GM23338 (cell line): ENCODE measurements at regions not wholly inside any gene's neighbourhood (a gene's known extent, or its start where the extent isn't known, plus 50 kb on each side); places are given as distances from the start of the nearest gene placed in this dataset.

Source experiments
- ATAC-seq: fragments of 200-7000 bp; cut with Tn5 transposase; 3 replicates; pipeline ENCODE4 v1.9.1; 2020
- DNase-seq: peaks from one replicate; pipeline ENCODE4 v3.0.0-alpha.2; 2015; ENCODE audit warnings: low spot score
- H2AFZ ChIP-seq: fragments of 200-600 bp; sonication (generic); 2 replicates; pipeline ENCODE4 v1.8.0; 2016; ENCODE audit warnings: antibody characterized with exemption, mild to moderate bottlenecking, moderate library complexity
- H3F3A ChIP-seq: fragments of 200-600 bp; sonication (generic); replicated peaks from 2 replicates; pipeline ENCODE4 v1.8.0; 2017; ENCODE audit warnings: antibody characterized with exemption, mixed run types, low read depth
- H3K27ac ChIP-seq: fragments of 200-600 bp; sonication (generic); 2 replicates; pipeline ENCODE4 v1.6.1; 2016; ENCODE audit warnings: low read depth
- H3K27me3 ChIP-seq: fragments of 200-600 bp; sonication (generic); 2 replicates; pipeline ENCODE4 v1.8.0; 2016; ENCODE audit warnings: mild to moderate bottlenecking, mixed run types, moderate library complexity; ENCODE audit not compliant: insufficient read depth
- H3K36me3 ChIP-seq: fragments of 200-600 bp; sonication (generic); 2 replicates; pipeline ENCODE4 v1.8.0; 2016; ENCODE audit warnings: mild to moderate bottlenecking; ENCODE audit not compliant: insufficient read depth
- H3K4me1 ChIP-seq: fragments of 200-600 bp; sonication (generic); 2 replicates; pipeline ENCODE4 v1.8.0; 2016; ENCODE audit warnings: mild to moderate bottlenecking, moderate library complexity; ENCODE audit not compliant: insufficient read depth
- H3K4me2 ChIP-seq: fragments of 200-600 bp; sonication (generic); 2 replicates; pipeline ENCODE4 v1.7.1; 2017; ENCODE audit warnings: mixed run types
- H3K4me3 ChIP-seq: fragments of 200-600 bp; sonication (generic); 2 replicates; pipeline ENCODE4 v1.6.1; 2016; ENCODE audit warnings: mixed run types
- H3K79me2 ChIP-seq: fragments of 200-600 bp; sonication (generic); replicated peaks from 2 replicates; pipeline ENCODE4 v1.8.0; 2017; ENCODE audit warnings: mild to moderate bottlenecking; ENCODE audit not compliant: insufficient read depth
- H3K9me2 ChIP-seq: fragments of 200-600 bp; sonication (generic); 2 replicates; pipeline ENCODE4 v1.8.0; 2017; ENCODE audit not compliant: insufficient read depth
- H4K20me1 ChIP-seq: fragments of 200-600 bp; sonication (generic); replicated peaks from 2 replicates; pipeline ENCODE4 v1.8.0; 2017; ENCODE audit warnings: mild to moderate bottlenecking; ENCODE audit not compliant: insufficient read depth
- H3K27ac Mint-ChIP-seq: 2 replicates; pipeline ENCODE4 v1.8.0; 2020; ENCODE audit warnings: inconsistent platforms, mild to moderate bottlenecking, moderate library complexity, mixed read lengths
- H3K27me3 Mint-ChIP-seq: 3 replicates; pipeline ENCODE4 v1.8.0; 2022; ENCODE audit warnings: low read depth, mild to moderate bottlenecking, moderate library complexity, mixed read lengths, inconsistent platforms; ENCODE audit not compliant: insufficient read depth, poor library complexity
- H3K36me3 Mint-ChIP-seq: 3 replicates; pipeline ENCODE4 v1.8.0; 2021; ENCODE audit warnings: low read depth, mild to moderate bottlenecking, inconsistent platforms, moderate library complexity, mixed read lengths
- H3K4me1 Mint-ChIP-seq: 3 replicates; pipeline ENCODE4 v1.8.0; 2020; ENCODE audit warnings: mild to moderate bottlenecking, inconsistent platforms, mixed read lengths
- H3K4me3 Mint-ChIP-seq: 3 replicates; pipeline ENCODE4 v1.8.0; 2021; ENCODE audit warnings: moderate library complexity, mild to moderate bottlenecking, inconsistent platforms, mixed read lengths
- H3K9me3 Mint-ChIP-seq: 3 replicates; pipeline ENCODE4 v1.8.0; 2020; ENCODE audit warnings: moderate library complexity, mild to moderate bottlenecking, inconsistent platforms, mixed read lengths
- CREB1 ChIP-seq: fragments of 250-450 bp; sonication (Bioruptor Pico); IDR thresholded peaks from 2 replicates; pipeline ENCODE4 v1.5.0; 2020; ENCODE audit warnings: low read depth, mild to moderate bottlenecking, moderate library complexity
- POLR2AphosphoS5 ChIP-seq: IDR thresholded peaks from 2 replicates; pipeline ENCODE4 v1.6.1; 2016; ENCODE audit warnings: antibody characterized with exemption, low read depth
- STAT1 ChIP-seq: IDR thresholded peaks from one replicate; pipeline ENCODE4 v1.6.1; 2016; ENCODE audit warnings: antibody characterized with exemption; ENCODE audit not compliant: unreplicated experiment
- ZNF331 ChIP-seq: fragments of 250-450 bp; sonication (Bioruptor Pico); IDR thresholded peaks from 2 replicates; pipeline ENCODE4 v1.5.0; 2020; ENCODE audit warnings: low read depth, mild to moderate bottlenecking, moderate library complexity
- TF ChIP-seq, protein P1 (sequence below): IDR thresholded peaks from one replicate; pipeline ENCODE4 v1.6.1; 2018; ENCODE audit warnings: antibody characterized with exemption; ENCODE audit not compliant: unreplicated experiment
- TF ChIP-seq, protein P2 (sequence below), 2 experiments: fragments of 200-600 bp in 1 of 2; sonication (generic) in 1 of 2; conservative IDR thresholded peaks; 2 replicates each; pipeline versions ENCODE4 v1.5.1 to v1.6.1; 2016 to 2017; ENCODE audit warnings: antibody characterized with exemption in 2 of 2, low read depth in 2 of 2, mild to moderate bottlenecking in 2 of 2, moderate library complexity in 1 of 2

DNA sequence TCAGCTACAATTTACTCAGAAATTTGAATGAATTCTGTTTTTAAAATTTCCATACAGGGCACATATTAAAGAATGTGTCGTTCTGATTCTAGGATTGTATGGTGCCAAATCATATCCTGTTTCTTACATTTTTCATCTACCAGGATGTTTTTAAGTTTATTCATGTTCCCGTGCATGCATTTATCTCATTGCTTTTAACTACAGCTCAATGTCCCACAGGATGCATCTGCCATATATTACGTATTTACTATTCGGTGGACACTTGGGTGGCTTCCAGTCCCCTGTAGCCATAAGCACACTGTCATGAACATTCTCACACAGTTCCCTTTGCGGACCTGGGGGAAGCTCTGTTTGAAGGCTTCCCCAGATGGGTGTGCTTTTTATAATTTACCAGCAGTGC is 122.3 kb downstream of the CCDC71L start (continued):
- TF ChIP-seq, protein P1, sequence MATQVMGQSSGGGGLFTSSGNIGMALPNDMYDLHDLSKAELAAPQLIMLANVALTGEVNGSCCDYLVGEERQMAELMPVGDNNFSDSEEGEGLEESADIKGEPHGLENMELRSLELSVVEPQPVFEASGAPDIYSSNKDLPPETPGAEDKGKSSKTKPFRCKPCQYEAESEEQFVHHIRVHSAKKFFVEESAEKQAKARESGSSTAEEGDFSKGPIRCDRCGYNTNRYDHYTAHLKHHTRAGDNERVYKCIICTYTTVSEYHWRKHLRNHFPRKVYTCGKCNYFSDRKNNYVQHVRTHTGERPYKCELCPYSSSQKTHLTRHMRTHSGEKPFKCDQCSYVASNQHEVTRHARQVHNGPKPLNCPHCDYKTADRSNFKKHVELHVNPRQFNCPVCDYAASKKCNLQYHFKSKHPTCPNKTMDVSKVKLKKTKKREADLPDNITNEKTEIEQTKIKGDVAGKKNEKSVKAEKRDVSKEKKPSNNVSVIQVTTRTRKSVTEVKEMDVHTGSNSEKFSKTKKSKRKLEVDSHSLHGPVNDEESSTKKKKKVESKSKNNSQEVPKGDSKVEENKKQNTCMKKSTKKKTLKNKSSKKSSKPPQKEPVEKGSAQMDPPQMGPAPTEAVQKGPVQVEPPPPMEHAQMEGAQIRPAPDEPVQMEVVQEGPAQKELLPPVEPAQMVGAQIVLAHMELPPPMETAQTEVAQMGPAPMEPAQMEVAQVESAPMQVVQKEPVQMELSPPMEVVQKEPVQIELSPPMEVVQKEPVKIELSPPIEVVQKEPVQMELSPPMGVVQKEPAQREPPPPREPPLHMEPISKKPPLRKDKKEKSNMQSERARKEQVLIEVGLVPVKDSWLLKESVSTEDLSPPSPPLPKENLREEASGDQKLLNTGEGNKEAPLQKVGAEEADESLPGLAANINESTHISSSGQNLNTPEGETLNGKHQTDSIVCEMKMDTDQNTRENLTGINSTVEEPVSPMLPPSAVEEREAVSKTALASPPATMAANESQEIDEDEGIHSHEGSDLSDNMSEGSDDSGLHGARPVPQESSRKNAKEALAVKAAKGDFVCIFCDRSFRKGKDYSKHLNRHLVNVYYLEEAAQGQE, result no peak

DNA sequence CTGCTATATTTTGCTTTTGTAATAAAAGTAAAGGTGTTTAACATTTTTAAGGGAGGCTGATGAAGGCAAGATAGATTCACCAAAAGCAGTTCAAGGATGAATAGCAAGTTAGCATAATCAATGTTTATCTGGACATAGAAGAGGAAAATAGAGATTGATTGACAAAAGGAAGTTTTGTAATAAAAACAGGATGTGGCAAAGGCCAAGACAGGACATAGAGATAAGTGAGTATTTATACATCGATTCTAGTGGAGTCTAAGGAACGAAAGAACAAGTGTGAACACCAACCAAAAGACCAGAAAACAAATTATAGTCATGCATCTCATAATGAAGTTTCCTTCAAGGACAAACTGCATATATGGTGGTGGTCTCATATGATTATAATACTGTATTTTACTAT is 123.8 kb downstream of the CCDC71L start:
- H3K4me1 Mint-ChIP-seq, result peaks cover 7% of the 10 kb centered on the region; the same call in 2 of the 3 replicates
- no peak for DNase-seq
- Histone ChIP-seq H3K4me3 (no peak overlapping the region), H3K79me2 (no peaks in the 10 kb centered on the region), H3K27ac (no peak overlapping the region), H2AFZ (no peak overlapping the region), H4K20me1 (no peaks in the 10 kb centered on the region), H3K36me3 (no peaks in the 10 kb centered on the region), H3K9me2 (peaks cover 13% of the 10 kb centered on the region), H3K4me2 (no peak overlapping the region), H3K4me1 (no peaks in the 10 kb centered on the region; the same call in 1 of the 2 replicates), H3F3A (no peaks in the 10 kb centered on the region), H3K27me3 (no peaks in the 10 kb centered on the region)
- peaks cover 4% of the 10 kb centered on the region; the same call in 2 of the 3 replicates for H3K9me3 Mint-ChIP-seq
- 0 out of 3 replicates have a peak, but pooled peaks cover 5% of the 10 kb centered on the region for H3K36me3 Mint-ChIP-seq
- TF ChIP-seq CREB1 (CRISPR knock-in tag) (no peak), ZNF331 (CRISPR knock-in tag) (no peak)
- TF ChIP-seq, protein P2, sequence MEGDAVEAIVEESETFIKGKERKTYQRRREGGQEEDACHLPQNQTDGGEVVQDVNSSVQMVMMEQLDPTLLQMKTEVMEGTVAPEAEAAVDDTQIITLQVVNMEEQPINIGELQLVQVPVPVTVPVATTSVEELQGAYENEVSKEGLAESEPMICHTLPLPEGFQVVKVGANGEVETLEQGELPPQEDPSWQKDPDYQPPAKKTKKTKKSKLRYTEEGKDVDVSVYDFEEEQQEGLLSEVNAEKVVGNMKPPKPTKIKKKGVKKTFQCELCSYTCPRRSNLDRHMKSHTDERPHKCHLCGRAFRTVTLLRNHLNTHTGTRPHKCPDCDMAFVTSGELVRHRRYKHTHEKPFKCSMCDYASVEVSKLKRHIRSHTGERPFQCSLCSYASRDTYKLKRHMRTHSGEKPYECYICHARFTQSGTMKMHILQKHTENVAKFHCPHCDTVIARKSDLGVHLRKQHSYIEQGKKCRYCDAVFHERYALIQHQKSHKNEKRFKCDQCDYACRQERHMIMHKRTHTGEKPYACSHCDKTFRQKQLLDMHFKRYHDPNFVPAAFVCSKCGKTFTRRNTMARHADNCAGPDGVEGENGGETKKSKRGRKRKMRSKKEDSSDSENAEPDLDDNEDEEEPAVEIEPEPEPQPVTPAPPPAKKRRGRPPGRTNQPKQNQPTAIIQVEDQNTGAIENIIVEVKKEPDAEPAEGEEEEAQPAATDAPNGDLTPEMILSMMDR (conservative IDR thresholded peaks at IDR 0.05; ENCODE audit: low read depth in 2 of 2), result no peak
- H3K27me3 Mint-ChIP-seq, result no peaks in the 10 kb centered on the region
- ATAC-seq, result no peak
- H3K4me3 Mint-ChIP-seq, result no peak overlapping the region
- H3K27ac Mint-ChIP-seq, result no peak overlapping the region

DNA sequence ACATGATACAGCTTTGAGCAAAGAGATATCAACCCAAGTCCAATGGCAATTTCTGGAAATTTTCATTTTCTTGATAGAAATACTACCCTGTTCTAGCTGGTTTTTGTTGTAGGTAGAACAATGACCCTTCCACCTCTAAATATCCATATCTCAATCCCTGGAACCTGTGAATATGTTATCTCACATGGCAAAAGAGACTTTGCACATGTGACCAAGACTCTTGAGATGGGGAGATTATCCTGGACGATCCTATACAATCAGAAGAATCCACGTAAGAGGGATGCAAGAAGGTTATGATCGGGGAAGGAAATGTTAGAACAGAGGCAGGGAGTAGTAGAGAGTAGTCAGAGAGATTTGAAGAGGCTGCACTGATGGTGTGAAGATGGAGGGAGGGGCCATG is 124.9 kb downstream of the CCDC71L start:
- H3K4me1 Mint-ChIP-seq, result peaks cover 7% of the 10 kb centered on the region; the same call in 2 of the 3 replicates
- Histone ChIP-seq H3F3A (no peaks in the 10 kb centered on the region), H3K36me3 (no peaks in the 10 kb centered on the region), H3K4me2 (no peak overlapping the region), H3K79me2 (no peaks in the 10 kb centered on the region), H3K27ac (no peak overlapping the region), H3K4me1 (no peaks in the 10 kb centered on the region; the same call in 1 of the 2 replicates), H3K9me2 (peaks cover 13% of the 10 kb centered on the region), H2AFZ (no peak overlapping the region), H4K20me1 (no peaks in the 10 kb centered on the region), H3K27me3 (no peaks in the 10 kb centered on the region), H3K4me3 (no peak overlapping the region)
- DNase-seq (no peak), ATAC-seq (no peak)
- no peak overlapping the region for H3K27ac Mint-ChIP-seq
- H3K9me3 Mint-ChIP-seq, result peaks cover 4% of the 10 kb centered on the region; the same call in 2 of the 3 replicates
- no peak overlapping the region for H3K4me3 Mint-ChIP-seq
- 0 out of 3 replicates have a peak, but pooled peaks cover 5% of the 10 kb centered on the region for H3K36me3 Mint-ChIP-seq
- H3K27me3 Mint-ChIP-seq, result no peaks in the 10 kb centered on the region
- TF ChIP-seq, protein P1, result no peak
- no peak for TF ChIP-seq ZNF331 (CRISPR knock-in tag)
- no peak for TF ChIP-seq STAT1
- TF ChIP-seq, protein P2 (conservative IDR thresholded peaks at IDR 0.05; ENCODE audit: low read depth in 2 of 2), result no peak
- TF ChIP-seq POLR2AphosphoS5, result no peak
